Heart left ventricle (tissue), 13 donors: ENCODE measurements at regions not wholly inside any gene's neighbourhood (a gene's known extent, or its start where the extent isn't known, plus 50 kb on each side); places are given as distances from the start of the nearest gene placed in this dataset.

Experiments
- POLR2A ChIP-seq, 2 donors: fragments of 450-650 bp; IDR thresholded peaks; one replicate each; pipeline ENCODE4 v1.6.1; 2017; ENCODE audit warnings: antibody characterized with exemption in 2 of 2, mild to moderate bottlenecking in 2 of 2, moderate library complexity in 2 of 2
- TF ChIP-seq, protein P1 (sequence below), 12 donors: fragments of 200-600 bp; sonication (generic) in 4 of 12; IDR thresholded peaks; one replicate each; pipeline versions ENCODE4 v1.5.0 to v1.8.0; 2018 to 2022; ENCODE audit warnings: antibody characterized with exemption in 12 of 12, mild to moderate bottlenecking in 5 of 12
- donor health status: ischemic (EF 13 %, LVEDD 7.1; RV severe dilation, severe dysfunction).
- donor health status: DM: no; HTN: yes; CAD: no.
- donor health status: DM: no; HTN: no; CAD: no.
- donor health status: ischemic (EF 25% LVEDD 6.9; RV normal size, moderate dysfunction).
- donor health status: ischemic (EF 25% LVEDD 5.7; RV mildly dilated, moderate dysfunction).
- donor health status: ischemic (EF 35%, LVEDD 5.7; RV mildly dilated, moderate dysfunction).
- donor health status: nonischemic (EF 11% LVEDD 7.7; RV severe dilation, severe dysfunction).
- donor health status: DM: yes; HTN: yes; CAD: no.
- donor health status: PGD.
- donor health status: ischemic (EF 29% LVEDD 5.4; RV normal size, mild dysfunction).
- donor health status: nonischemic (EF 23%, LVEDD 6.1; RV moderate dilation, normal function).

DNA sequence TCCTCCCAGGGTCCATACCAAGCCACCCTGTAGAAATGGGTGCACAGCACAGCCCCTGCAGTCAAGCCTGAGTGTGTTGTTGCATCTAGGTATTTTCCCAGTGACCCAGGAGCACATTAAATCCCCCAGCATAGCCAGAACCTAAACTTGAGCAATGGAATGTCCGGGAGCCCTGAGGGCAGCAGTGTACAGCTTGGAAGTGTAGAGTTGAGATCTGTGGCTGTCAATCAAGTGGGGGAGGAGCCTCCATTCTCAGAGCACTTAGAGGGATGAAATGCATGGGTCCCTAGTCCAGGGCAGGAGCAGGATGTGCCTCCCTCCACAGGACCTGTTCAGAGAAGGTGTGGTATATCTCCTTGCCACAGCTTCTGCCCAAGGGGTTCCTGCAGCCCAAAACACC lies 885.1 kb downstream of the CCSER2 start:
- TF ChIP-seq, protein P1, sequence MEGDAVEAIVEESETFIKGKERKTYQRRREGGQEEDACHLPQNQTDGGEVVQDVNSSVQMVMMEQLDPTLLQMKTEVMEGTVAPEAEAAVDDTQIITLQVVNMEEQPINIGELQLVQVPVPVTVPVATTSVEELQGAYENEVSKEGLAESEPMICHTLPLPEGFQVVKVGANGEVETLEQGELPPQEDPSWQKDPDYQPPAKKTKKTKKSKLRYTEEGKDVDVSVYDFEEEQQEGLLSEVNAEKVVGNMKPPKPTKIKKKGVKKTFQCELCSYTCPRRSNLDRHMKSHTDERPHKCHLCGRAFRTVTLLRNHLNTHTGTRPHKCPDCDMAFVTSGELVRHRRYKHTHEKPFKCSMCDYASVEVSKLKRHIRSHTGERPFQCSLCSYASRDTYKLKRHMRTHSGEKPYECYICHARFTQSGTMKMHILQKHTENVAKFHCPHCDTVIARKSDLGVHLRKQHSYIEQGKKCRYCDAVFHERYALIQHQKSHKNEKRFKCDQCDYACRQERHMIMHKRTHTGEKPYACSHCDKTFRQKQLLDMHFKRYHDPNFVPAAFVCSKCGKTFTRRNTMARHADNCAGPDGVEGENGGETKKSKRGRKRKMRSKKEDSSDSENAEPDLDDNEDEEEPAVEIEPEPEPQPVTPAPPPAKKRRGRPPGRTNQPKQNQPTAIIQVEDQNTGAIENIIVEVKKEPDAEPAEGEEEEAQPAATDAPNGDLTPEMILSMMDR (IDR thresholded peaks at IDR 0.05): no peak
- no peak for TF ChIP-seq POLR2A (IDR thresholded peaks at IDR 0.05)
